NCI-H446 (cell line): ENCODE measurements at regions not wholly inside any gene's neighbourhood (a gene's known extent, or its start where the extent isn't known, plus 50 kb on each side); places are given as distances from the start of the nearest gene placed in this dataset.

Experiments
- DNase-seq, 2 experiments: peaks; one replicate each; lab custom pipeline; 2025; lab: John Stamatoyannopoulos, UW

- no peak for DNase-seq
Measured at GRCh38 chr6:169997187-169997929, 245.9 kb downstream of the ERMARD start.

- DNase-seq = no peak
Measured at GRCh38 chr6:169996378-169997051, 245.1 kb downstream of the ERMARD start.

GRCh38 chr6:169994739-169995138 is 243.3 kb downstream of the ERMARD start:
- DNase-seq = no peak

GRCh38 chr6:169993861-169994481 is 242.5 kb downstream of the ERMARD start:
- DNase-seq = no peak

- DNase-seq = no peak
Measured at GRCh38 chr6:169991913-169992312, 240.5 kb downstream of the ERMARD start.

- DNase-seq = no peak
Measured at GRCh38 chr6:169991031-169991390, 239.6 kb downstream of the ERMARD start.

- no peak for DNase-seq
Measured at GRCh38 chr6:169990095-169991030, 238.9 kb downstream of the ERMARD start.

GRCh38 chr6:169989594-169989993 is 238.2 kb downstream of the ERMARD start:
- no peak for DNase-seq

- DNase-seq = no peak
Measured at GRCh38 chr6:169988769-169989550, 237.5 kb downstream of the ERMARD start.

GRCh38 chr6:169986848-169987498 is 235.6 kb downstream of the ERMARD start:
- DNase-seq = no peak

- no peak for DNase-seq
Measured at GRCh38 chr6:169986171-169986847, 234.9 kb downstream of the ERMARD start.

GRCh38 chr6:169985121-169986015 is 233.9 kb downstream of the ERMARD start:
- DNase-seq = no peak

- DNase-seq = no peak
Measured at GRCh38 chr6:169984181-169985120, 233.0 kb downstream of the ERMARD start.

- no peak for DNase-seq
Measured at GRCh38 chr6:169983651-169984050, 232.2 kb downstream of the ERMARD start.

GRCh38 chr6:169982461-169983386 is 231.3 kb downstream of the ERMARD start:
- DNase-seq = no peak

- no peak for DNase-seq
Measured at GRCh38 chr6:169981969-169982368, 230.5 kb downstream of the ERMARD start.

GRCh38 chr6:169981568-169981967 is 230.1 kb downstream of the ERMARD start:
- no peak for DNase-seq
